K562 (cell line): ENCODE measurements at regions not wholly inside any gene's neighbourhood (a gene's known extent, or its start where the extent isn't known, plus 50 kb on each side); places are given as distances from the start of the nearest gene placed in this dataset.

Experiments
- AFF1 ChIP-seq, 2 experiments: fragments of 450-650 bp; IDR thresholded peaks; 2 replicates each; pipeline ENCODE4 v1.6.1; 2018; ENCODE audit warnings: mild to moderate bottlenecking in 2 of 2, low read depth in 1 of 2; ENCODE audit not compliant: partially characterized antibody in 2 of 2
- BMI1 ChIP-seq: fragments of 150-350 bp; IDR thresholded peaks from 2 replicates; pipeline ENCODE4 v1.6.1; 2014; ENCODE audit warnings: low read length
- BRF1 ChIP-seq: IDR thresholded peaks from 3 replicates; pipeline ENCODE4 v1.6.1; 2011; ENCODE audit warnings: borderline replicate concordance, mild to moderate bottlenecking; ENCODE audit not compliant: insufficient read length; ENCODE audit errors: extremely low read depth
- CCAR2 ChIP-seq: fragments of 200-400 bp; formaldehyde crosslinking; IDR thresholded peaks from 2 replicates; pipeline ENCODE4 v1.6.1; 2017; ENCODE audit warnings: mild to moderate bottlenecking, low read depth, low read length
- CGGBP1 ChIP-seq: fragments of 250-450 bp; sonication (Bioruptor Pico); IDR thresholded peaks from 2 replicates; pipeline ENCODE4 v1.9.0; 2021; ENCODE audit warnings: mild to moderate bottlenecking
- ETV5 ChIP-seq: sonication (generic); formaldehyde crosslinking; IDR thresholded peaks from 2 replicates; pipeline ENCODE4 v1.4.0; 2020; ENCODE audit warnings: low read depth, mild to moderate bottlenecking, missing genetic modification reagents
- KDM5B ChIP-seq: fragments of 200-600 bp; sonication (generic); IDR thresholded peaks from 2 replicates; pipeline ENCODE4 v1.6.1; 2012; ENCODE audit warnings: low read depth, mild to moderate bottlenecking, moderate library complexity, low read length, control low read depth, inconsistent platforms; ENCODE audit not compliant: insufficient replicate concordance
- NCOA1 ChIP-seq: fragments of 450-650 bp; IDR thresholded peaks from 2 replicates; pipeline ENCODE4 v1.6.1; 2016; ENCODE audit warnings: low read depth
- PHF8 ChIP-seq: fragments of 200-600 bp; sonication (generic); IDR thresholded peaks from 2 replicates; pipeline ENCODE4 v1.6.1; 2012; ENCODE audit warnings: mixed run types, mild to moderate bottlenecking, inconsistent platforms, low read length, moderate library complexity, borderline replicate concordance
- PYGO2 ChIP-seq: fragments of 450-650 bp; IDR thresholded peaks from 2 replicates; pipeline ENCODE4 v1.6.1; 2016; ENCODE audit warnings: mild to moderate bottlenecking, missing genetic modification characterization, moderate library complexity, missing compliant biosample characterization
- TAF1 ChIP-seq: IDR thresholded peaks from 2 replicates; pipeline ENCODE4 v1.6.1; 2011; ENCODE audit warnings: mild to moderate bottlenecking, low read length, moderate library complexity; ENCODE audit not compliant: insufficient read depth, control insufficient read depth, severe bottlenecking; ENCODE audit errors: extremely low read depth
- THRA ChIP-seq: fragments of 450-650 bp; IDR thresholded peaks from 2 replicates; pipeline ENCODE4 v1.6.1; 2017; ENCODE audit warnings: mild to moderate bottlenecking, moderate library complexity
- ZNF316 ChIP-seq: fragments of 450-650 bp; IDR thresholded peaks from 2 replicates; pipeline ENCODE4 v1.6.1; 2016

GRCh38 chr16:85171759-85172454 lies 59.6 kb upstream of the CIBAR2 start (continued):
- peak; percentile 88; the same call in 1 of the 2 replicates for TF ChIP-seq ETV5 (CRISPR knock-in tag)
- TF ChIP-seq CCAR2: no peak
- TF ChIP-seq AFF1 (IDR thresholded peaks at IDR 0.05; ENCODE audit: low read depth in 1 of 2, partially characterized antibody in 2 of 2): peak in 1 of 2 experiments; percentile 48
- TF ChIP-seq BMI1: no peak
- peak; percentile 73; the same call in 1 of the 2 replicates for TF ChIP-seq NCOA1
- TF ChIP-seq CGGBP1 (CRISPR knock-in tag): no peak
- no peak for TF ChIP-seq BRF1
- no peak for TF ChIP-seq PYGO2 (tag)
- peak; percentile 35 for TF ChIP-seq TAF1
- TF ChIP-seq PHF8: 0 out of 2 replicates have a peak, but pooled peaks have one; percentile 25
- peak; percentile 25 for TF ChIP-seq KDM5B
- TF ChIP-seq ZNF316: no peak
- no peak for TF ChIP-seq THRA
